ENCODE measurements at regions not wholly inside any gene's neighbourhood (a gene's known extent, or its start where the extent isn't known, plus 50 kb on each side); places are given as distances from the start of the nearest gene placed in this dataset.

DNA sequence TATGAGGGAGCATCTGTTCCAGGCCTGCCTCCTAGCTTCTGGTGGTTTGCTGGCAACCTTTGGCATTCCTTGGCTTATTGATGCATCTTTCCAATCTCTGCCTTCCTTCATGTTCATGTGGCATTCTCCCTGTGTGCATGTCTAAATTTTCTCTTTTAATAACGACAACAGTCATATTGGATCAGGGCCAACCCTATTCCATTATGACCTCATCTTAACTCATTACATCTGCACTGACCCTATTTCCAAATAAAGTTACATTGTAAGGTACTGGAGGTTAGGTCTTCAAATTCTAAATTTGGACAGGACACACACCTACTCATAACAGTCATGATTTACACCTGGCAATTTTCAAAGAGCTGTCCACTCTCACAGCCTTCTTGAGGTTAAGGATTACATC, 117.2 kb upstream of the FGGY start:
- TF ChIP-seq POLR2AphosphoS5 (IDR thresholded peaks at IDR 0.05; ENCODE audit: low read depth, low read length) (no peak), REST (IDR thresholded peaks at IDR 0.05; ENCODE audit: insufficient read depth in 1 of 2, low read depth in 2 of 2, low read length in 2 of 2) (no peak), TAF1 (IDR thresholded peaks at IDR 0.05; ENCODE audit: borderline replicate concordance, insufficient read depth, low read length) (no peak), FOXP2 (optimal IDR thresholded peaks at IDR 0.05; ENCODE audit: borderline replicate concordance, extremely low read depth, extremely low read length, insufficient read depth) (no peak), SIN3A (IDR thresholded peaks at IDR 0.05; ENCODE audit: borderline replicate concordance, insufficient read depth, low read length) (no peak)

All from PFSK-1 (cell line).